Hematopoietic multipotent progenitor cell (in vitro differentiated cells): ENCODE measurements at regions not wholly inside any gene's neighbourhood (a gene's known extent, or its start where the extent isn't known, plus 50 kb on each side); places are given as distances from the start of the nearest gene placed in this dataset.

Experiments
- DNase-seq, 3 donors: peaks; one replicate each; pipeline ENCODE4 v3.0.0-alpha.2; 2011 to 2015; ENCODE audit warnings: low read depth in 2 of 3, low spot score in 2 of 3

DNA sequence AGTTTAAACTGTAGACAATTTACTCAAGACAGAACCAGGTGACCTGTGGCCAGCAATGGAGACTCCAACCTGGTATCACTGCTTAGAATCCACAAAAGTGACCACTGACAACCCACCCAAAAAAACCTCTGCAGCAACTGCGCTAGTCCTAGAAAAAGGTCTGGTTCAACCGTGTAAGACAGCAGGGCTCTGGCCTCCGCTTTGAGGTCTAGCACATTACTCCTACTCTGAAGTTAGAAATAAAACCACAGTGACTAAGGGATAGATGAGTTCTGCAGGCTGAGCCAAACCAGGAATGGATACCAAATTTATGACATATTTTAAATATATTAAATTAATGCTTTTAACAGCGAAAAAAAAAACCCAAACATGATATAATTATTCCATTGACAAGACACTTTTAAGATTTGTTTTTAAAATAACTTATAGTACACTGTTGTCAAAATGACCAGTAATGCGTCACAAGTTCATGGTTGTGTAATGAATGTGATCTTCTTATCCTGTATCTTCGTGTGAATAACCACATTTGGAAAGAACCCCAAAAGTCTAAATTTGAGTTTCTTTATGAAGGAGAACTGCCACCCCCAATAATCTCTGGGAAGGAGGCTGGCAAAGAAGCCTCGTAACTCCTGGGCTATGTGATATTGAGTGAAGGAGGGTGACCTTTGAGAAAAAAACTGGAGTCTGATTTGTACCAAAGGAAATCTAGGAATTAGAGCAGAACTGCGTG lies 101.9 kb upstream of the SLC44A1 start:
- peak in 2 of 3 donors; percentile 26 to 63 for DNase-seq

- no peak for DNase-seq
Observed at GRCh38 chr9:105143136-105143430, 101.4 kb upstream of the SLC44A1 start.

DNA sequence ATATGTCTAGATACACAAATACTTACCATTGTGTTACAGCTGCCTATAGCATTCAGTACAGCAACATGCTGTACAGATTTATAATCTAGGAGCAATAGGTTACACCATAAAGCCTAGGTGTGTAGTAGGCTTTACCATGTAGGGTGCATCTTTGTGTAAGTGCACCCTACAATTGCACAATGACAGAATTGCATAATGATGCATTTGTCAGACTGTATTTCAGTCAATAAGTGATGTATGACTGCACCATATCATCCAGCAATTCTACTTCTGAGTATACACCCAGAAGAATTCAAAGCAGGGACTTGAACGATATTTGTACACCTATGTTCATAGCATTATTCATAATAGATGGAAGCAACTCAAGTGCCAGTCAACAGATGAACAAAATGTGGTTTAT lies 100.4 kb upstream of the SLC44A1 start:
- no peak for DNase-seq

GRCh38 chr9:105144841-105145240 lies 99.6 kb upstream of the SLC44A1 start:
- no peak for DNase-seq

DNA sequence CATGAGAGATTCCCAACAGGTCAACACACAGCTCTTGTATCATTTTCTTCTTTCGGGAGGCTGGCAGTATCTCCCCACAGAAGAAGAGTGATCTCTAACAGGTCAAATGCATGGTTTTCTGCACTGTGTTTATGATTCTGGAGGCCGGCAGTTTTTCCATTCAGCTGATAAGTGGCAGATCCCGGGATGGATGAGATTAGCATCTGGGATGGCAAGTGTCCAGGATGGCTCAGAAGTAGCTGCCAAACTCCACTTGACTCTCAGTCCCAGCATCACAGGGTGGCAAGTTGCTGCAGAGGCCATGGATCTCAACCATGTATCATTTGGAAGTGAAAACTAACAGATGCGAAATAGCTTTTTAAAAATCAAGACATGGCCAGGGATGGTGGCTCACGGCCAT lies 97.8 kb upstream of the SLC44A1 start:
- DNase-seq: no peak

GRCh38 chr9:105147110-105147871 lies 97.2 kb upstream of the SLC44A1 start:
- DNase-seq: no peak

GRCh38 chr9:105148328-105149006 lies 96.0 kb upstream of the SLC44A1 start:
- no peak for DNase-seq

GRCh38 chr9:105150991-105151685 lies 93.3 kb upstream of the SLC44A1 start:
- DNase-seq: no peak

DNA sequence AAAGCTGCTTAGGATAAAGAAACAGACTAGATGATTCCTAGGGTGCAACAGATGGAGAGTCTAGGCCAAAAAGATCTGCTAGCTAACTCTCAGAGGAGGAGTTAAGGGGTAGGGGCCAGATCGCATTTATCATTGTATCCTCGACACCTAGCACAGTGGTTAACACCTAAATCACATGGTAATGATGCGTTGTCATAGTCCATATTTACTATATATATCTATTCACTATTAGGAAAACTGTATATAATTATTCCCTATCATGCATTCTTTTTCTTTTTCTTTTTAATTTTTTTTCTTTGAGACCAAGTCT lies 92.8 kb upstream of the SLC44A1 start:
- no peak for DNase-seq

DNA sequence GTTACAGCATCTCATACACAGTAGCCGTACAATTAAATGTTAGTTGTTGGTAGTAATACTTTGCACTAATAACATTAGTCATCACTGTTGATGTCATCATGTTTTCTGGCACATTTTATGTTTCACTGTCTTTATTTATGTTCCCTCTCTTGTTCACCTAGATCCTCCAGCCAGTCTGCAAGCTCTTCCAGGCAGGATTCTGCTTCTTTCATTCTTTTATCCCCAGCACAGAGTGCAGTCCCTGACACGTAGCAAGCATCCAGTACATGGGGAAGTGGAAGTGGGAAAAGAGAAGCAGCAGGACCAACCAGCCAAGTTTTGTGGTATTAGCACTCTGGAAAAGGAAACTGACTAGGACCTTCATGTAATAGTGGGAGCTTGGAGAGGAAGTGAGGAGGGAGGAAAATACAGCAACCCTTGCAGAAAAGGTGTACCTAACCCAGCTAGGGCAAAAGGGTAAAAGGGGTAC lies 89.7 kb upstream of the SLC44A1 start:
- DNase-seq: no peak

GRCh38 chr9:105157171-105157583 lies 87.3 kb upstream of the SLC44A1 start:
- peak in 2 of 3 donors; percentile 55 to 70 for DNase-seq

- DNase-seq: no peak
Observed at GRCh38 chr9:105158020-105158419, 86.4 kb upstream of the SLC44A1 start.

DNA sequence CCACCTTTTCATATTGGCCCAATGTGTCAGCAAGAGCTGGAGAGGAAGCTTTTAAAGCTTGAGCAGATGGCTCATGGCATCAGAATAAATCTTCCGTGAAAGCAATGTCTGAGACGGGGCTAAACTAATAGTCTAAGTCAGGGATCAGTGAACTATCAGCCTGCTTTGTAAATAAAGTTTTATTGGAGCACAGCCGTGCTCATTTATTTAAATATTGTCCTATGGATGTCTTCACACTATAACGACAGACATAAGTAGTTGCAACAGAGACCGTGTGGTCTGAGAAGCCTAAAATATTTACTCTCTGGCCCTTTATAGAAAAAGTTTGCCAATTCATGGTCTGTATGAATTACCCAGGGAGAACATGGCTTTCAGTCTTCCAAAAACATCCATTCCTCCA lies 85.6 kb upstream of the SLC44A1 start:
- no peak for DNase-seq

- no peak for DNase-seq
Observed at GRCh38 chr9:105168870-105169319, 75.6 kb upstream of the SLC44A1 start.

- no peak for DNase-seq
Observed at GRCh38 chr9:105171076-105171475, 73.4 kb upstream of the SLC44A1 start.

DNA sequence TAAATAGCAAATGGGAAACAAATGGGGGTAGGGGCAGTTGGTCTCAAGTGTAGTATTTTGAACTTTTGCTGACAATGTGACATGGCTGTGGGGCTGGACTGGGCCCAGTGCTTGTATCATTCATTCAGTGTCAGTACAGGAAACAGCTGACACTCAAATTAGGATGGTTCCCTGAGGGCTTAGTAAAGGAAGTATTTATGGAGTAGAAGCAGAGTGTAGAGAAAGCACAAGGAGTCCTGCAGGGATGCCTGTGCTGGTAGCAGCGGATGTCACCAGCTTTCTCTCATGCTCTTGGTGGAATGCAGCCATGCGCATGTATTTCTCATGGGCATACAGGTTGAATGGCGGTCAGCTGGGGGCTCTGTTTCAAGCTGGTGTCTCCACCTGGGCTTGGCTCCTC lies 72.9 kb upstream of the SLC44A1 start:
- no peak for DNase-seq

DNA sequence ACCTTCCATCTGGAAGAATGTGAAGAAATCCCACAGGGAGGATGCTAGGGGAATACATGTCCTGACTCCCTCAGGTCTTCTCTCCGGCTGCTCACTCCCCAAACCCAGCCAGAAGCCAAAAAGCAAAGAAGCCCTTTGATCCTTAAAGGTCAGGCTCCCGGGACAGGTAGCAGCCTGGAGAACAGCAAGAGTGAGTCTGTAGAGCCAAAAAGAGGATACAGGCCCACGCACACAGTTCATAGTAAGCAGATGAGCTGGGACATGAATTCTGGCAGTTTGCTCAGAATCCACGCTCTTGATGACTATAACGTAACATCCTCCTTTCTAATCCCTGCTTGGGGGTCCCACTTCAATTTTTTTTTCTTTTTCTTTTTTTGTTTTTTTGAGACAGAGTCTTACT lies 72.0 kb upstream of the SLC44A1 start:
- DNase-seq: no peak

DNA sequence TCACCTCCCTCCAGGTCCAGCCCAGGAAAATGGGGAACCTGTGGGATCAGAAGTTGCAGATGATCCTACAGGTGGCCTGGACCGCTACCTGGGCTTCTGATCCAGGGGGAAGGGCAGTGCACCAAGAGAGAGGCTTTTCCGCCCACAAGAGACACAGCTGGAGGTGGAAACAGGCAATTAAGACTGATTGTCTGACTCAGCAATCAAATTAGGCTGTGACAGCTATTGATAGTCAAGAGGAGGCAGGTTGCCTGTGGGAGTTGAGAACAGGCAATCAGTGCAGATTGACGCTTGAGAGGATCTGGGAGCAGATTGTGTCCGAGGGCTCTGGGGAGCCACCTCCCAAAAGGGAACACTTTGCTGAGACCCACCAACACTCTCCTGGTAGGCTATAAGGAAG lies 71.1 kb upstream of the SLC44A1 start:
- no peak for DNase-seq

- DNase-seq: no peak
Observed at GRCh38 chr9:105173826-105174225, 70.6 kb upstream of the SLC44A1 start.

GRCh38 chr9:105176194-105176593 lies 68.3 kb upstream of the SLC44A1 start:
- no peak for DNase-seq

DNA sequence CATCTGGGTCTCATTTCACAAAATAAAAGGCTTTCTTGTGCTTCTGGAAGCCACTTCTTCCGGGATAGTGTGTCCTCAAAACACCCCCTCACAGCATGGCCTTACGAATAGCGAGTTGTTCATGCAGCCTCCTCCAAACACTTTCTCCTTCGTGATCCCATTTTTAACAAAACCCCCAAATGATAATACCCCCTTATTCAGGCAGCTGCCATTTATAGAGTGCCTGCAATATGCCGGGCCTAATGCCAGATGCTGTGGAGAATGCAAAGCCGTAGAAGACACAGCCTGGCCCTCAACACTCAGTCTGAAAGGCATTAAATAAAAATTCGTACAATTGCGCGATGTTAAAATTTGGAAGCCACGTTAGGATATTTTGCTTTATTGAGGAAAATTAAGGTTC lies 66.4 kb upstream of the SLC44A1 start:
- DNase-seq: no peak
